ENCODE measurements at regions not wholly inside any gene's neighbourhood (a gene's known extent, or its start where the extent isn't known, plus 50 kb on each side); places are given as distances from the start of the nearest gene placed in this dataset.
"Not testable (repeated sequence)": the region's sequence is repeated elsewhere in the genome, so short reads cannot be mapped to it uniquely, and the experiment has no call there.

- H3K4me3 Mint-ChIP-seq: no peak overlapping the region
- peaks cover 7 to 15% of the 10 kb centered on the region in 2 donors for H3K27me3 Mint-ChIP-seq
- H3K27me3 ChIP-seq (ENCODE audit: insufficient read depth, low read length, poor library complexity, severe bottlenecking): no peaks in the 10 kb centered on the region
- no peaks in the 10 kb centered on the region for H3K36me3 ChIP-seq (ENCODE audit: insufficient read depth, low read length)
- no peaks in the 10 kb centered on the region for H3K9me3 Mint-ChIP-seq
- H3K4me1 ChIP-seq (ENCODE audit: insufficient read depth, low read length): no peaks in the 10 kb centered on the region
- ChIA-PET CTCF (no interaction called here), POLR2A (no interaction called here)
- H3K4me1 Mint-ChIP-seq: no peaks in the 10 kb centered on the region
- H3K27ac ChIP-seq (ENCODE audit: low read depth, low read length): no peak overlapping the region
- no peaks in the 10 kb centered on the region for H3K9me3 ChIP-seq (ENCODE audit: low read length)
- H3K36me3 Mint-ChIP-seq: no peaks in the 10 kb centered on the region
- H3K4me3 ChIP-seq (ENCODE audit: low read length): no peak overlapping the region
- no peak overlapping the region for H3K27ac Mint-ChIP-seq
- no peak for DNase-seq
Observed at GRCh38 chr17:12195418-12195817, 174.7 kb downstream of the MAP2K4 start.

- Mint-ChIP-seq H3K27ac (no peak overlapping the region), H3K4me1 (no peaks in the 10 kb centered on the region), H3K9me3 (no peaks in the 10 kb centered on the region), H3K27me3 (peaks cover 0 to 8% of the 10 kb centered on the region in 2 donors), H3K4me3 (no peak overlapping the region), H3K36me3 (no peaks in the 10 kb centered on the region)
- H3K36me3 ChIP-seq (ENCODE audit: insufficient read depth, low read length): no peaks in the 10 kb centered on the region
- ChIA-PET CTCF (no interaction called here), POLR2A (no interaction called here)
- no peaks in the 10 kb centered on the region for H3K27me3 ChIP-seq (ENCODE audit: insufficient read depth, low read length, poor library complexity, severe bottlenecking)
- no peak overlapping the region for H3K4me3 ChIP-seq (ENCODE audit: low read length)
- no peak overlapping the region for H3K27ac ChIP-seq (ENCODE audit: low read depth, low read length)
- H3K4me1 ChIP-seq (ENCODE audit: insufficient read depth, low read length): no peaks in the 10 kb centered on the region
- H3K9me3 ChIP-seq (ENCODE audit: low read length): no peaks in the 10 kb centered on the region
- DNase-seq: no peak
Observed at GRCh38 chr17:12201294-12201880, 180.7 kb downstream of the MAP2K4 start.

GRCh38 chr17:12209632-12210191, 189.0 kb downstream of the MAP2K4 start:
- H3K36me3 ChIP-seq (ENCODE audit: insufficient read depth, low read length): no peaks in the 10 kb centered on the region
- H3K4me1 Mint-ChIP-seq: no peaks in the 10 kb centered on the region
- CTCF ChIA-PET: no interaction called here

DNA sequence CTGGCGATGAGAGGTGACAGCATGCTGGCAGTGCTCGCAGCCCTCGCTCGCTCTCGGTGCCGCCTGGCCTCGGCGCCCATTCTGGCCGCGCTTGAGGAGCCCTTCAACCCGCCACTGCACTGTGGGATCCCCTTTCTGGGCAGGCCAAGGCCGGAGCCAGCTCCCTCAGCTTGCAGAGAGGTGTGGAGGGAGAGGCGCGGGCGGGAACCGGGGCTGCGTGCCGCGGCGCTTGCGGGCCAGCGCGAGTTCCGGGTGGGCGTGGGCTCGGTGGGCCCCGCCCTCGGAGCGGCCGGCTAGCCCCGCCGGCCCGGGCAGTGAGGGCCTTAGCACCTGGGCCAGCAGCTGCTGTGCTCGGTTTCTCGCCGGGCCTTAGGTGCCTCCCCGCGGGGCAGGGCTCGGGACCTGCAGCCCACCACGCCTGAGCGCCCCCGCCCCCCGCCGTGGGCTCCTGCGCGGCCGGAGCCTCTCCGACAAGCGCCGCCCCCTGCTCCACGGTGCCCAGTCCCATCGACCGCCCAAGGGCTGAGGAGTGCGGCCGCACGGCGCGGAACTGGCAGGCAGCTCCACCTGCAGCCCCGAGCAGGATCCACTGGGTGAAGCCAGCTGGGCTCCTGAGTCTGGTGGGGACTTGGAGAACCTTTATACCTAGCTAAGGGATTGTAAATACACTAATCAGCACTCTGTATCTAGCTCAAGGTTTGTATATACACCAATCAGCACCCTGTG, 200.2 kb downstream of the MAP2K4 start:
- H3K9me3 Mint-ChIP-seq; H3K27ac ChIP-seq (ENCODE audit: low read depth, low read length); DNase-seq; H3K4me1 ChIP-seq (ENCODE audit: insufficient read depth, low read length); CTCF ChIA-PET; H3K4me1 Mint-ChIP-seq; H3K27me3 ChIP-seq (ENCODE audit: insufficient read depth, low read length, poor library complexity, severe bottlenecking); H3K27ac Mint-ChIP-seq; H3K9me3 ChIP-seq (ENCODE audit: low read length); H3K36me3 Mint-ChIP-seq; POLR2A ChIA-PET; H3K27me3 Mint-ChIP-seq; H3K36me3 ChIP-seq (ENCODE audit: insufficient read depth, low read length); H3K4me3 ChIP-seq (ENCODE audit: low read length); H3K4me3 Mint-ChIP-seq: not testable (repeated sequence)

More at GRCh38 chr17:12209632-12210191, 189.0 kb downstream of the MAP2K4 start:
- POLR2A ChIA-PET: no interaction called here
- Histone ChIP-seq H3K27me3 (ENCODE audit: insufficient read depth, low read length, poor library complexity, severe bottlenecking) (no peaks in the 10 kb centered on the region), H3K4me1 (ENCODE audit: insufficient read depth, low read length) (no peaks in the 10 kb centered on the region), H3K27ac (ENCODE audit: low read depth, low read length) (no peak overlapping the region), H3K9me3 (ENCODE audit: low read length) (no peaks in the 10 kb centered on the region), H3K4me3 (ENCODE audit: low read length) (no peak overlapping the region)
- Mint-ChIP-seq H3K27me3 (peaks cover 0 to 7% of the 10 kb centered on the region in 2 donors), H3K4me3 (no peak overlapping the region), H3K9me3 (peaks cover 0 to 3% (median 0%) of the 10 kb centered on the region in 5 donors), H3K27ac (no peak overlapping the region), H3K36me3 (no peaks in the 10 kb centered on the region)
- no peak for DNase-seq

GRCh38 chr17:12222392-12222791, 201.7 kb downstream of the MAP2K4 start:
- Histone ChIP-seq H3K4me3 (ENCODE audit: low read length) (no peak overlapping the region), H3K4me1 (ENCODE audit: insufficient read depth, low read length) (no peaks in the 10 kb centered on the region), H3K36me3 (ENCODE audit: insufficient read depth, low read length) (no peaks in the 10 kb centered on the region), H3K27me3 (ENCODE audit: insufficient read depth, low read length, poor library complexity, severe bottlenecking) (no peaks in the 10 kb centered on the region), H3K27ac (ENCODE audit: low read depth, low read length) (no peak overlapping the region), H3K9me3 (ENCODE audit: low read length) (no peaks in the 10 kb centered on the region)
- H3K9me3 Mint-ChIP-seq: peaks cover 0 to 6% (median 4%) of the 10 kb centered on the region in 5 donors
- H3K27ac Mint-ChIP-seq: no peak overlapping the region
- H3K27me3 Mint-ChIP-seq: peaks cover 0 to 6% of the 10 kb centered on the region in 2 donors
- ChIA-PET POLR2A (no interaction called here), CTCF (no interaction called here)
- peaks cover 0 to 2% (median 0%) of the 10 kb centered on the region in 3 donors for H3K36me3 Mint-ChIP-seq
- no peak overlapping the region for H3K4me3 Mint-ChIP-seq
- DNase-seq: no peak
- no peaks in the 10 kb centered on the region for H3K4me1 Mint-ChIP-seq

DNA sequence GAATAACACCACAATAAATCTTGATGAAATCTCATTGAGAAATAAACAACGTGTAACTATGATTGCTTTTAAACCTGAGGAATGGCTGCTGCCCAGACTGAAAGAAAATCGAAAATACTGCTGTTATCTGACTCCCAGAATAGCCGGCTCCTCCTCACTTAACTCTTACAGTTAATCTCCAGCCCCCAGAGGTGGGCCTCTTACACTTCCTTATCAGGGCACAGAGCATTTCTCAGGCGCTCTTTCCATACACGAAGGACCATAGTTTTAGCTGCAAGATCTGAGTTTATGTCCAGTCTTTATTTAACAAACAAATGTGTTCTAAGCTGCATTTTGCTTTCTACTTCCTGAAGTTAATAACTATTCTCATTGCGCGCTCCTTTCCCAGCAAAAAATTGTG, 206.9 kb downstream of the MAP2K4 start:
- CTCF ChIA-PET: no interaction called here
- POLR2A ChIA-PET: no interaction called here
- Histone ChIP-seq H3K36me3 (ENCODE audit: insufficient read depth, low read length) (no peaks in the 10 kb centered on the region), H3K9me3 (ENCODE audit: low read length) (no peaks in the 10 kb centered on the region), H3K4me3 (ENCODE audit: low read length) (no peak overlapping the region), H3K27ac (ENCODE audit: low read depth, low read length) (no peak overlapping the region), H3K4me1 (ENCODE audit: insufficient read depth, low read length) (no peaks in the 10 kb centered on the region), H3K27me3 (ENCODE audit: insufficient read depth, low read length, poor library complexity, severe bottlenecking) (no peaks in the 10 kb centered on the region)
- Mint-ChIP-seq H3K36me3 (peaks cover 0 to 2% (median 0%) of the 10 kb centered on the region in 3 donors), H3K9me3 (peaks cover 0 to 2% (median 0%) of the 10 kb centered on the region in 5 donors), H3K4me1 (no peaks in the 10 kb centered on the region), H3K27me3 (peaks cover 0 to 4% of the 10 kb centered on the region in 2 donors), H3K27ac (no peak overlapping the region), H3K4me3 (no peak overlapping the region)
- DNase-seq: no peak

GRCh38 chr17:12229335-12229734, 208.7 kb downstream of the MAP2K4 start:
- H3K27ac Mint-ChIP-seq: no peak overlapping the region

DNA sequence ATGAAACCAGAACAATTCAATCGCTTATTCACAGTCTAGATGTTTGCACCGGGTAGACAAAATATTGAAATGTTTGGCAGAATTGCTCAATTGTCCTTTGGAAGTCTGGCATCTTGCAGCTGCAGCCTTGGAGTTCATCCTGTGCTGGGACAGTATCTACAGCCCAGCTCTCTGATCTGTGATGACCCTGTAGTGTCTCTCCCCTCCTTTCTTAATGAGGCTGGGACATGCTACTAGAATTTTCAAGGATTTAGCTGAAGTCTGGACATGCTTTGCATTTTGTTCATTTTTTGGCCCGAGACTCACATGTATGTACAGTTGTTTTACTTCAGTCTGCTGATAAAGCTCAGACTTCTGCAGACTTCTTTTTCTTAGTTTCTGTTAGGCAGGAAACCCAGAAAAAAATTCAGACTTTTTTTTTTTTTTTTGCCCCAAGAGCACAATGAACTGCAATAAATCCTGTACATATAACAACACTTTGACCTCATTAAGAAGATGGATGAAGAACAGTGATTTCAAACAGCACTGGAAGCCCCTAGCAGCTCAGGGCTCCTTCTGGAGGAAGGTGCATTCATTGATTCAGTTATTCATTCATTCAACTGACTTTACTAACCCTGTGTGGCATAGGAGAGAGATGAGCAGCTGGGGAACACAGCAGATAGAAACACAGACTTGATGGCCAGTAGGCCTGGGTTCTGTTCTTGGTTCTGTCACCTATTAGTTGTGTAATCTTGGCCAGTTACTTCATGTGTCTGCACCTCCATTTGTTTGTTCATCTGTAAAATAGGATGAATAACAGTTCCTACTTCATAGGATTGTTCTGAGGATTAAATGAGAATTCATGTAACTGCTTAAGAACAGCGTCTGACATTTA, 210.0 kb downstream of the MAP2K4 start:
- CTCF ChIA-PET: interaction anchor here (0.7 kb wide), 1 partner anchor 12 kb away, joined by 4 read pairs; no protein-coding TSS in a partner anchor
- Histone ChIP-seq H3K27ac (ENCODE audit: low read depth, low read length) (no peak overlapping the region), H3K36me3 (ENCODE audit: insufficient read depth, low read length) (no peaks in the 10 kb centered on the region), H3K27me3 (ENCODE audit: insufficient read depth, low read length, poor library complexity, severe bottlenecking) (no peaks in the 10 kb centered on the region), H3K4me1 (ENCODE audit: insufficient read depth, low read length) (no peaks in the 10 kb centered on the region), H3K4me3 (ENCODE audit: low read length) (no peak overlapping the region), H3K9me3 (ENCODE audit: low read length) (no peaks in the 10 kb centered on the region)
- H3K36me3 Mint-ChIP-seq: peaks cover 0 to 2% (median 0%) of the 10 kb centered on the region in 3 donors
- DNase-seq: no peak
- H3K4me3 Mint-ChIP-seq: no peak overlapping the region
- POLR2A ChIA-PET: no interaction called here
- H3K9me3 Mint-ChIP-seq: peaks cover 0 to 2% (median 0%) of the 10 kb centered on the region in 5 donors
- H3K4me1 Mint-ChIP-seq: no peaks in the 10 kb centered on the region
- H3K27ac Mint-ChIP-seq: no peak overlapping the region
- no peaks in the 10 kb centered on the region for H3K27me3 Mint-ChIP-seq

More at GRCh38 chr17:12229335-12229734, 208.7 kb downstream of the MAP2K4 start:
- ChIA-PET POLR2A (no interaction called here), CTCF (no interaction called here)
- DNase-seq: no peak
- Histone ChIP-seq H3K27ac (ENCODE audit: low read depth, low read length) (no peak overlapping the region), H3K36me3 (ENCODE audit: insufficient read depth, low read length) (no peaks in the 10 kb centered on the region), H3K4me3 (ENCODE audit: low read length) (no peak overlapping the region), H3K27me3 (ENCODE audit: insufficient read depth, low read length, poor library complexity, severe bottlenecking) (no peaks in the 10 kb centered on the region), H3K9me3 (ENCODE audit: low read length) (no peaks in the 10 kb centered on the region), H3K4me1 (ENCODE audit: insufficient read depth, low read length) (no peaks in the 10 kb centered on the region)
- Mint-ChIP-seq H3K9me3 (peaks cover 0 to 2% (median 0%) of the 10 kb centered on the region in 5 donors), H3K36me3 (peaks cover 0 to 2% (median 0%) of the 10 kb centered on the region in 3 donors), H3K4me1 (no peaks in the 10 kb centered on the region), H3K4me3 (no peak overlapping the region), H3K27me3 (peaks cover 0 to 2% of the 10 kb centered on the region in 2 donors)
